ENCODE measurements at regions not wholly inside any gene's neighbourhood (a gene's known extent, or its start where the extent isn't known, plus 50 kb on each side); places are given as distances from the start of the nearest gene placed in this dataset.

- H3K27me3 ChIP-seq (ENCODE audit: control insufficient read depth in 1 of 2, insufficient read depth in 2 of 2, low read length in 2 of 2) = no peaks in the 10 kb centered on the region
- H3K36me3 ChIP-seq (ENCODE audit: insufficient read depth, low read length) = no peaks in the 10 kb centered on the region
- no peak for TF ChIP-seq CTCF (IDR thresholded peaks at IDR 0.05)
- no peaks in the 10 kb centered on the region for H3K27me3 Mint-ChIP-seq
- ATAC-seq (ENCODE audit: poor library complexity) = no peak
- no peak overlapping the region for H3K4me3 Mint-ChIP-seq
- H3K4me1 Mint-ChIP-seq (ENCODE audit: low read depth) = no peaks in the 10 kb centered on the region
- H3K36me3 Mint-ChIP-seq (ENCODE audit: low read depth) = peaks cover 4% of the 10 kb centered on the region
- no peak for DNase-seq
- no peak overlapping the region for H3K27ac ChIP-seq (ENCODE audit: low read depth in 1 of 2, low read length in 2 of 2)
- no peaks in the 10 kb centered on the region for H3K4me1 ChIP-seq (ENCODE audit: insufficient read depth, low read length)
- intact Hi-C loops (cut with DNase I, micrococcal nuclease) = no loop called here
- no peaks in the 10 kb centered on the region for H3K9me3 Mint-ChIP-seq
- H3K27ac Mint-ChIP-seq = no peak overlapping the region
- H3K4me3 ChIP-seq (ENCODE audit: low read length) = no peak overlapping the region
- CTCF ChIA-PET = no interaction called here
- POLR2A ChIA-PET = no interaction called here
- no peaks in the 10 kb centered on the region for H3K9me3 ChIP-seq (ENCODE audit: control insufficient read depth in 1 of 2, insufficient read depth in 1 of 2, low read length in 2 of 2)
These were observed 202.7 kb upstream of the SPRY1 start for GRCh38 chr4:123193802-123194367.

- ChIA-PET POLR2A (no interaction called here), CTCF (interaction anchor here (0.8 to 1.0 kb wide), 2 partner anchors 25 to 31 kb away, joined by 3 read pairs; no protein-coding TSS in a partner anchor)
- Histone ChIP-seq H3K4me1 (ENCODE audit: insufficient read depth, low read length) (no peaks in the 10 kb centered on the region), H3K4me3 (ENCODE audit: low read length) (no peak overlapping the region), H3K36me3 (ENCODE audit: insufficient read depth, low read length) (peaks cover 2% of the 10 kb centered on the region), H3K27me3 (ENCODE audit: control insufficient read depth in 1 of 2, insufficient read depth in 2 of 2, low read length in 2 of 2) (no peaks in the 10 kb centered on the region), H3K9me3 (ENCODE audit: control insufficient read depth in 1 of 2, insufficient read depth in 1 of 2, low read length in 2 of 2) (no peaks in the 10 kb centered on the region), H3K27ac (ENCODE audit: low read depth in 1 of 2, low read length in 2 of 2) (no peak overlapping the region)
- TF ChIP-seq CTCF (IDR thresholded peaks at IDR 0.05) = no peak
- intact Hi-C loops (cut with DNase I, micrococcal nuclease) = no loop called here
- Mint-ChIP-seq H3K9me3 (no peaks in the 10 kb centered on the region), H3K4me1 (ENCODE audit: low read depth) (no peaks in the 10 kb centered on the region), H3K36me3 (ENCODE audit: low read depth) (peaks cover 19% of the 10 kb centered on the region), H3K4me3 (no peak overlapping the region), H3K27me3 (no peaks in the 10 kb centered on the region), H3K27ac (no peak overlapping the region)
- ATAC-seq (ENCODE audit: poor library complexity) (no peak), DNase-seq (no peak)
These were observed 197.9 kb upstream of the SPRY1 start for GRCh38 chr4:123198706-123199105.

- Histone ChIP-seq H3K27me3 (ENCODE audit: control insufficient read depth in 1 of 2, insufficient read depth in 2 of 2, low read length in 2 of 2) (no peaks in the 10 kb centered on the region), H3K9me3 (ENCODE audit: control insufficient read depth in 1 of 2, insufficient read depth in 1 of 2, low read length in 2 of 2) (no peaks in the 10 kb centered on the region), H3K4me3 (ENCODE audit: low read length) (no peak overlapping the region), H3K36me3 (ENCODE audit: insufficient read depth, low read length) (peaks cover 2% of the 10 kb centered on the region), H3K27ac (ENCODE audit: low read depth in 1 of 2, low read length in 2 of 2) (no peak overlapping the region), H3K4me1 (ENCODE audit: insufficient read depth, low read length) (no peaks in the 10 kb centered on the region)
- intact Hi-C loops (cut with DNase I, micrococcal nuclease) = no loop called here
- no peak overlapping the region for H3K4me3 Mint-ChIP-seq
- no peaks in the 10 kb centered on the region for H3K4me1 Mint-ChIP-seq (ENCODE audit: low read depth)
- H3K9me3 Mint-ChIP-seq = no peaks in the 10 kb centered on the region
- CTCF ChIA-PET = no interaction called here
- no peak overlapping the region for H3K27ac Mint-ChIP-seq
- DNase-seq (no peak), ATAC-seq (ENCODE audit: poor library complexity) (no peak)
- no peak for TF ChIP-seq CTCF (IDR thresholded peaks at IDR 0.05)
- POLR2A ChIA-PET = no interaction called here
- peaks cover 27% of the 10 kb centered on the region for H3K36me3 Mint-ChIP-seq (ENCODE audit: low read depth)
- no peaks in the 10 kb centered on the region for H3K27me3 Mint-ChIP-seq
These were observed 196.3 kb upstream of the SPRY1 start for GRCh38 chr4:123200051-123200940.
